HCT116 (cell line): ENCODE measurements at regions not wholly inside any gene's neighbourhood (a gene's known extent, or its start where the extent isn't known, plus 50 kb on each side); places are given as distances from the start of the nearest gene placed in this dataset.
"Not testable (repeated sequence)": the region's sequence is repeated elsewhere in the genome, so short reads cannot be mapped to it uniquely, and the experiment has no call there.

Experiments used
- ATAC-seq: fragments of 200-7000 bp; cut with Tn5 transposase; 2 replicates; pipeline ENCODE4 v1.9.1; 2020; ENCODE audit warnings: mild to moderate bottlenecking, moderate library complexity
- BruUV-seq: library from RNA; stranded (reverse); fragments of 400-500 nt; replicated peaks from 2 replicates; lab custom pipeline; 2021; lab: Mats Ljungman, UMichigan
- CTCF ChIA-PET: fragments of 300-600 bp; sonication (Branson Sonifier 250); formaldehyde crosslinking; loops from one replicate; lab custom pipeline; 2021; ENCODE audit warnings: antibody characterized with exemption; lab: Charles Lee
- POLR2A ChIA-PET: fragments of 300-600, 350-600 bp; sonication (Branson Sonifier 250); formaldehyde crosslinking; loops from one replicate; lab custom pipeline; 2021; ENCODE audit warnings: antibody characterized with exemption; lab: Charles Lee
- RAD21 ChIA-PET, 2 experiments: fragments of 300-600 bp; sonication (Branson Sonifier 250); formaldehyde crosslinking; loops; one replicate each; lab custom pipeline; 2023; ENCODE audit warnings: low total read pairs in 2 of 2; ENCODE audit not compliant: uncharacterized antibody in 2 of 2, unreplicated experiment in 2 of 2, low non-redundant PET in 1 of 2; lab: Charles Lee
- DNase-seq: peaks from one replicate; pipeline ENCODE4 v3.0.0-alpha.2; 2010; ENCODE audit warnings: low read depth, low spot score
- H2AFZ ChIP-seq: fragments of 200-600 bp; shearing (Covaris generic), sonication (generic); 2 replicates; pipeline ENCODE4 v1.6.1; 2017; ENCODE audit warnings: low read depth, mixed run types, mixed read lengths, antibody characterized with exemption, low read length; ENCODE audit not compliant: poor library complexity, severe bottlenecking
- H3K27ac ChIP-seq: 2 replicates; pipeline ENCODE4 v1.5.1; 2012; ENCODE audit warnings: low read depth, low read length
- H3K27me3 ChIP-seq: fragments of 200-600 bp; sonication (generic); 2 replicates; pipeline ENCODE4 v1.6.1; 2016; ENCODE audit warnings: mixed run types, low read length, mixed read lengths; ENCODE audit not compliant: insufficient read depth
- H3K36me3 ChIP-seq, 2 experiments: fragments of 200-500 bp in 1 of 2; fragments of 200-600 bp in 1 of 2; sonication (Bioruptor generic) in 1 of 2; sonication (generic) in 1 of 2; 2 replicates each; pipeline versions ENCODE4 v1.5.1 to v1.6.1; 2014 to 2016; ENCODE audit warnings: low read length in 2 of 2, inconsistent platforms in 1 of 2, mixed read lengths in 1 of 2, mixed run types in 1 of 2; ENCODE audit not compliant: insufficient read depth in 2 of 2, control insufficient read depth in 1 of 2
- H3K4me1 ChIP-seq, 2 experiments: fragments of 200-600 bp in 1 of 2; sonication (generic) in 1 of 2; 2 replicates each; pipeline versions ENCODE4 v1.5.1 to v1.6.1; 2012 to 2017; ENCODE audit warnings: low read length in 2 of 2, inconsistent platforms in 1 of 2, mild to moderate bottlenecking in 1 of 2, mixed read lengths in 1 of 2, mixed run types in 1 of 2, moderate library complexity in 1 of 2; ENCODE audit not compliant: insufficient read depth in 2 of 2, control insufficient read depth in 1 of 2
- H3K4me2 ChIP-seq: fragments of 200-600 bp; sonication (generic); 2 replicates; pipeline ENCODE4 v1.6.1; 2017; ENCODE audit warnings: mixed run types, low read length, mixed read lengths
- H3K4me3 ChIP-seq, 2 experiments: fragments of 200-600 bp in 1 of 2; sonication (generic) in 1 of 2; replicated peaks in 1 of 2; 2 replicates each; pipeline ENCODE4 v1.5.1; 2011 to 2016; ENCODE audit warnings: low read length in 2 of 2, control low read depth in 1 of 2, low read depth in 1 of 2, mild to moderate bottlenecking in 1 of 2, mixed read lengths in 1 of 2, mixed run types in 1 of 2
- H3K79me2 ChIP-seq: fragments of 200-600 bp; sonication (generic); 2 replicates; pipeline ENCODE4 v1.6.1; 2017; ENCODE audit warnings: mild to moderate bottlenecking, mixed run types, low read length, moderate library complexity, mixed read lengths; ENCODE audit not compliant: insufficient read depth
- H3K9ac ChIP-seq: fragments of 200-600 bp; sonication (generic); 2 replicates; pipeline ENCODE4 v1.6.1; 2016; ENCODE audit warnings: low read length, mixed read lengths
- H3K9me2 ChIP-seq: fragments of 200-600 bp; sonication (generic), shearing (Covaris generic); 2 replicates; pipeline ENCODE4 v1.6.1; 2017; ENCODE audit warnings: mixed run types, mild to moderate bottlenecking, moderate library complexity; ENCODE audit not compliant: insufficient read depth
- H3K9me3 ChIP-seq, 2 experiments: fragments of 200-500 bp in 1 of 2; fragments of 200-600 bp in 1 of 2; sonication (Bioruptor generic) in 1 of 2; sonication (generic) in 1 of 2; 2 replicates each; pipeline ENCODE4 v1.6.1; 2014 to 2017; ENCODE audit warnings: low read length in 2 of 2, mixed read lengths in 2 of 2, inconsistent platforms in 1 of 2, low read depth in 1 of 2, mild to moderate bottlenecking in 1 of 2, mixed run types in 1 of 2, moderate library complexity in 1 of 2; ENCODE audit not compliant: control insufficient read depth in 1 of 2, insufficient read depth in 1 of 2
- H4K20me1 ChIP-seq: fragments of 200-600 bp; sonication (generic), shearing (Covaris generic); 2 replicates; pipeline ENCODE4 v1.6.1; 2017; ENCODE audit warnings: mixed run types, mild to moderate bottlenecking, moderate library complexity; ENCODE audit not compliant: insufficient read depth
- CEBPB ChIP-seq: IDR thresholded peaks from 2 replicates; pipeline ENCODE4 v1.6.1; 2012; ENCODE audit warnings: low read depth
- EGR1 ChIP-seq: IDR thresholded peaks from 2 replicates; pipeline ENCODE4 v1.6.1; 2012; ENCODE audit warnings: low read depth
- EZH2phosphoT487 ChIP-seq: fragments of 200-600 bp; IDR thresholded peaks from 2 replicates; pipeline ENCODE4 v1.6.1; 2018; ENCODE audit warnings: antibody characterized with exemption, borderline replicate concordance
- FOSL1 ChIP-seq: IDR thresholded peaks from 2 replicates; pipeline ENCODE4 v1.6.1; 2012; ENCODE audit warnings: low read depth
- POLR2A ChIP-seq: IDR thresholded peaks from 2 replicates; pipeline ENCODE4 v1.7.0; 2011; ENCODE audit warnings: borderline replicate concordance; ENCODE audit not compliant: insufficient read depth, insufficient read length; ENCODE audit errors: extremely low read depth
- RAD21 ChIP-seq: IDR thresholded peaks from 2 replicates; pipeline ENCODE4 v1.6.1; 2012; ENCODE audit warnings: low read depth, mild to moderate bottlenecking
- SRF ChIP-seq: IDR thresholded peaks from 2 replicates; pipeline ENCODE4 v1.6.1; 2012; ENCODE audit warnings: low read depth
- TCF7L2 ChIP-seq: IDR thresholded peaks from 2 replicates; pipeline ENCODE4 v1.7.0; 2011; ENCODE audit warnings: borderline replicate concordance, inconsistent platforms; ENCODE audit not compliant: insufficient read depth, insufficient read length; ENCODE audit errors: extremely low read depth
- intact Hi-C: fragments of 100-400 bp; cut with micrococcal nuclease; formaldehyde crosslinking; loops from 2 replicates; pipeline ENCODE4 v1.10.0; 2022
- TF ChIP-seq, protein P1 (sequence below): IDR thresholded peaks from 2 replicates; pipeline ENCODE4 v1.6.1; 2012; ENCODE audit warnings: low read depth

DNA sequence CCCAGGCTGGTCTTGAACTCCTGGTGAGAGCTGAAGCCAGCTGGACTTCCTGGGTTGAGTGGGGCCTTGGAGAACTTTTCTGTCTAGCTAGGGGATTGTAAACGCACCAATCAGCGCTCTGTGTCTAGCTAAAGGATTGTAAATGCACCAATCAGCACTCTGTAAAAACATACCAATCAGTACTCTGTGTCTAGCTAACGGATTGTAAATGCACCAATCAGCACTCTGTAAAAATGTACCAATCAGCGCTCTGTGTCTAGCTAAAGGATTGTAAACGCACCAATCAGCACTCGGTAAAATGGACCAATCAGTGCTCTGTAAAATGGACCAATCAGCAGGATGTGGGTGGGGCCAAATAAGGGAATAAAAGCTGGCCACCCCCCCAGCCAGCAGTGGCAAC is 76.5 kb upstream of the RESF1 start:
- H3K9me3 ChIP-seq, H3K4me1 ChIP-seq, DNase-seq, intact Hi-C loops, ATAC-seq, H3K36me3 ChIP-seq, POLR2A ChIA-PET, H3K9me2 ChIP-seq, H3K27me3 ChIP-seq, H4K20me1 ChIP-seq, H3K4me2 ChIP-seq, RAD21 ChIA-PET, H3K4me3 ChIP-seq, CTCF ChIA-PET, H3K27ac ChIP-seq, H3K9ac ChIP-seq, H2AFZ ChIP-seq, BruUV-seq, H3K79me2 ChIP-seq: not testable (repeated sequence)

GRCh38 chr12:31880340-31880739 is 78.9 kb upstream of the RESF1 start:
- DNase-seq: no peak
- CTCF ChIA-PET: no interaction called here
- no peaks in the 10 kb centered on the region for H3K9me3 ChIP-seq
- H3K27ac ChIP-seq: no peak overlapping the region
- H3K36me3 ChIP-seq: no peaks in the 10 kb centered on the region
- peaks cover 0 to 2% of the 10 kb centered on the region in 2 experiments; a peak in 2 of 4 replicates for H3K4me1 ChIP-seq
- BruUV-seq: no TSS peak
- RAD21 ChIA-PET: no interaction called here
- no peaks in the 10 kb centered on the region for H3K27me3 ChIP-seq
- no peak overlapping the region for H3K4me3 ChIP-seq
- no peak overlapping the region for H3K4me2 ChIP-seq
- H3K9me2 ChIP-seq: no peaks in the 10 kb centered on the region
- POLR2A ChIA-PET: no interaction called here
- intact Hi-C loops: no loop called here
- no peaks in the 10 kb centered on the region for H4K20me1 ChIP-seq
- TF ChIP-seq EZH2phosphoT487 (no peak), POLR2A (no peak), CEBPB (no peak), TCF7L2 (no peak), EGR1 (no peak), FOSL1 (no peak), SRF (no peak), RAD21 (no peak)
- TF ChIP-seq, protein P1, sequence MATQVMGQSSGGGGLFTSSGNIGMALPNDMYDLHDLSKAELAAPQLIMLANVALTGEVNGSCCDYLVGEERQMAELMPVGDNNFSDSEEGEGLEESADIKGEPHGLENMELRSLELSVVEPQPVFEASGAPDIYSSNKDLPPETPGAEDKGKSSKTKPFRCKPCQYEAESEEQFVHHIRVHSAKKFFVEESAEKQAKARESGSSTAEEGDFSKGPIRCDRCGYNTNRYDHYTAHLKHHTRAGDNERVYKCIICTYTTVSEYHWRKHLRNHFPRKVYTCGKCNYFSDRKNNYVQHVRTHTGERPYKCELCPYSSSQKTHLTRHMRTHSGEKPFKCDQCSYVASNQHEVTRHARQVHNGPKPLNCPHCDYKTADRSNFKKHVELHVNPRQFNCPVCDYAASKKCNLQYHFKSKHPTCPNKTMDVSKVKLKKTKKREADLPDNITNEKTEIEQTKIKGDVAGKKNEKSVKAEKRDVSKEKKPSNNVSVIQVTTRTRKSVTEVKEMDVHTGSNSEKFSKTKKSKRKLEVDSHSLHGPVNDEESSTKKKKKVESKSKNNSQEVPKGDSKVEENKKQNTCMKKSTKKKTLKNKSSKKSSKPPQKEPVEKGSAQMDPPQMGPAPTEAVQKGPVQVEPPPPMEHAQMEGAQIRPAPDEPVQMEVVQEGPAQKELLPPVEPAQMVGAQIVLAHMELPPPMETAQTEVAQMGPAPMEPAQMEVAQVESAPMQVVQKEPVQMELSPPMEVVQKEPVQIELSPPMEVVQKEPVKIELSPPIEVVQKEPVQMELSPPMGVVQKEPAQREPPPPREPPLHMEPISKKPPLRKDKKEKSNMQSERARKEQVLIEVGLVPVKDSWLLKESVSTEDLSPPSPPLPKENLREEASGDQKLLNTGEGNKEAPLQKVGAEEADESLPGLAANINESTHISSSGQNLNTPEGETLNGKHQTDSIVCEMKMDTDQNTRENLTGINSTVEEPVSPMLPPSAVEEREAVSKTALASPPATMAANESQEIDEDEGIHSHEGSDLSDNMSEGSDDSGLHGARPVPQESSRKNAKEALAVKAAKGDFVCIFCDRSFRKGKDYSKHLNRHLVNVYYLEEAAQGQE: no peak
- no peak overlapping the region for H2AFZ ChIP-seq
- ATAC-seq: no peak
- no peaks in the 10 kb centered on the region for H3K79me2 ChIP-seq
- no peak overlapping the region for H3K9ac ChIP-seq
